ENCODE measurements at regions not wholly inside any gene's neighbourhood (a gene's known extent, or its start where the extent isn't known, plus 50 kb on each side); places are given as distances from the start of the nearest gene placed in this dataset.
"Not testable (repeated sequence)": the region's sequence is repeated elsewhere in the genome, so short reads cannot be mapped to it uniquely, and the experiment has no call there.

- no peak for DNase-seq
Measured at GRCh38 chr3:161694682-161695564, 198.3 kb downstream of the OTOL1 start.

GRCh38 chr3:161695811-161696210 is 199.2 kb downstream of the OTOL1 start:
- no peak for DNase-seq

DNA sequence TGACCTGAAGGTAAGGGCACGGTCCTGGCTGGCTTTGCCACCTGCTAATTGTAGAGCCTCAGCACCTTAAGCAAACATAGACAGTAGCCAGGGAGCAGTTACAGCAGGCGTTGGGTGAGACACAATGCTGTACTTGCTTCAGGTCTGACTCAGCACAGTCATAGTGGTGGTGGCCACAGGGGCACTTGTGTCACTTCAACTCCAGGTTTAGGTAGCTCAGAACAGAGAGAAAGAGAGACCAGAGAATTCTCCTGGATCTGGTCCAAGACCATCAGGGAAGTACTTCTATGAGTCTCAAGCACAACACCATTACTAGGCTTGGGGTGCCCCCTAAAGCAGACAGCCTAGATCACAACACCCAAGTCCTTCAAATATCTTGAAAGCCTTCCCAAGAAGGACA is 204.4 kb downstream of the OTOL1 start:
- no peak for DNase-seq

DNA sequence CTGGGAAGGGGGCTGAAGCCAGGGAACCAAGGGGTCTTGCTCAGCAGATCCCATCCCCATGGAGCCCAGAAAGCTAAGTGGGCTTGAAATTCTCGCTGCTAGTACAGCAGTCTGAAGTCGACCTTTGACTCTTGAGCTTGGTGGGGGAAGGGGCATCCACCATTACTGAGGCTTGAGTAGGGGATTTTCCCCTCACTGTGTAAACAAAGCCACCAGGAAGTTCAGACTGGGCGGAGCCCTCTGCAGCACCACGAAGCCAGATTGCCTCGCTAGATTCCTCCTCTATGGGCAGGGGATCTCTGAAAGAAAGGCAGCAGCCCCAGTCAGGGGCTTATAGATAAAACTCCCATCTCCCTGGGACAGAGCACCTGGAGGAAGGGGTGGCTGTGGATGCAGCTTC is 210.6 kb downstream of the OTOL1 start:
- not testable (repeated sequence) for DNase-seq

DNA sequence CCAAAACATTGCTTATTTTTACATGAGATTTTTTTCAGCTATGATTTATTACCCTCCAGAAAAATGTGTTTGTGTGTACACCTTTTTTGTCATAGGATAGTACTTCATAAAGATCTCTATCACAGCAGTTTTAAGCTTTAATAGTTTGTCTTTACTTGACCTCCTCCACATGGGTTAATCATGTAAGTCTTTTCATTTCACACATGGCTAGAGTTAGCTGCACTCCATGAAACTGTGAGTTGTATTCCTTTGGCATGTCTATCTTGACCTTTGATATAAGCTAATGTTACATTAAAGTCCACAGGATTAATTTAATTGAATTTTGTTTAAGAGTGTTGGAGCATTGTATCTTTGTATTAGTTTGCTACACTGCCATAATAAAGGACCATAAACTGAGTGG is 217.1 kb downstream of the OTOL1 start:
- no peak for DNase-seq

DNA sequence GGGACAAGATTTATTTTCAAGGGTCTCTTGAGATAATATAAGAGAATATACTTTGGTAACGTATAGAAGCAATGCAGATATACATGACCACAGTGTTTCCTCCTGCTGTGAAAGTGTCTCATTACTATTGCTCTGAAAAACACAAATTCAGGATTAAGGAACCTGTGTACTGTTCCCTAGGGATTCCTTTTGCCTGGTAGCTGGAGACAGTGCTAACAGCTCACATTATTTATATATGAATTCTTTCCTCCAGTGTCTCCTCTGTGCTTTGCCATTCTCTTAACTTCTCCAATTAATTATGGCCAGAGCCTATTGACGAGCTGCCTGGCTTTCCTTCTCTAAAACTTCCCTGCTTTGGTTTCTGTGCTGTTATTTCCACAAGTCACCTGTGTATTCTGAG is 235.4 kb downstream of the OTOL1 start:
- DNase-seq, result no peak

DNA sequence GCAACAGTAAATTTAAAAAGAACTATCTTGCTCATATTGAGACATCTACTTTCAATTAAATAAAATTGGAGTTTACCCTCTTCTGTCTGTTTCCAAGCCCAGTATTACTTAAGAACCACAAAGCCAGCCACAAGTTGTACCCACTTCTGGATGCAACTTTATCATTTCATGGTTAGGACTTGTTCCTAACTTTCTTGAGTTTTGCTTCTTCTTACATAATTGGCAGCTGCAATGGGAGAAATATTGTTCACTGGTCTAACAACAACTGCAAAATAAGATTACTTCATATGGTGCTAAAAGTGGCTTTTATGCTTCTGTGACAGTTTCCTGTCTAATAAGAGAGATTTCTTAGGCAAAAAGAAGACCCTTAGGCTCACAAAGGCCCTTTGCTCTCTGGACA is 240.6 kb downstream of the OTOL1 start:
- DNase-seq, result no peak

- DNase-seq, result no peak
Measured at GRCh38 chr3:161740421-161740820, 243.8 kb downstream of the OTOL1 start.

- DNase-seq, result no peak
Measured at GRCh38 chr3:161744366-161744765, 247.8 kb downstream of the OTOL1 start.

DNA sequence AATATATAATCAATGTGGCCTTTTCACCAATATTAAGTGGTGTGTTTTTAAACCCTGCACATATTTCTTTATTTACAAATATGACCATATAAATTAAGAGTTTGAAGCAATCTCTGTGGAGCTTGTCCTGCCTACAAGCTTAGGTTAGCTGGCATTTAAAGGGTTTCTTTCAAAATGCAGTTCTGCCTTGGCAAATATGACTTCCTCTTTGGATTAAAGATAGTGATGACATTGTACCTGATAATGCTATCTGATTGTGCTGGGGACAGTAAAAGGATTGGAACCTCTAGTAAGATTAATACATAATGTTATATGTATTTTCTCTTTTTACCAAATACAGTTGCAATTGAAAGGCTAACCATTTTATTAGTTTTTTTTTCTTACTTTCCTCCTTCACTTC is 249.1 kb downstream of the OTOL1 start:
- DNase-seq, result no peak

GRCh38 chr3:161748049-161748448 is 251.4 kb downstream of the OTOL1 start:
- DNase-seq, result no peak

- no peak for DNase-seq
Measured at GRCh38 chr3:161754420-161755053, 257.9 kb downstream of the OTOL1 start.

DNA sequence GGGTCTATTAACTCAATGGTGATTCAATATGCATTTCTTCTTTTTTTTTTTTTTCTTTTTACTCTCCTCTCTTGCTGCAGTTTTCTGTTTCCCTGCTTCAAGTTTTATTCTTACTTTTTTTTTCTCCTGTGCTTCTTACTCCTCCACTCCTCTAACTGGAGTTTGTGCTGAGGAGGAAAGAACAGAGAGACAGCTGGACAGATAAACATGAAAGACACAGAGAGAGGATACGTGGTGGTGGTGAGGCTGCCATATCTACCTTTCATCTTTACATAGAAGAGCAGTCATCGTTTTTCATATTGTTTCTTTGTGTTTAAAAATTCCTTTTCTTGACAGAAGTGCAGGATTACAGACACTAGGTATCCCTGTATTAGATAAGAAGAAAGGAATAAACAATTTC is 262.8 kb downstream of the OTOL1 start:
- DNase-seq, result no peak

- no peak for DNase-seq
Measured at GRCh38 chr3:161766331-161766730, 269.7 kb downstream of the OTOL1 start.

DNA sequence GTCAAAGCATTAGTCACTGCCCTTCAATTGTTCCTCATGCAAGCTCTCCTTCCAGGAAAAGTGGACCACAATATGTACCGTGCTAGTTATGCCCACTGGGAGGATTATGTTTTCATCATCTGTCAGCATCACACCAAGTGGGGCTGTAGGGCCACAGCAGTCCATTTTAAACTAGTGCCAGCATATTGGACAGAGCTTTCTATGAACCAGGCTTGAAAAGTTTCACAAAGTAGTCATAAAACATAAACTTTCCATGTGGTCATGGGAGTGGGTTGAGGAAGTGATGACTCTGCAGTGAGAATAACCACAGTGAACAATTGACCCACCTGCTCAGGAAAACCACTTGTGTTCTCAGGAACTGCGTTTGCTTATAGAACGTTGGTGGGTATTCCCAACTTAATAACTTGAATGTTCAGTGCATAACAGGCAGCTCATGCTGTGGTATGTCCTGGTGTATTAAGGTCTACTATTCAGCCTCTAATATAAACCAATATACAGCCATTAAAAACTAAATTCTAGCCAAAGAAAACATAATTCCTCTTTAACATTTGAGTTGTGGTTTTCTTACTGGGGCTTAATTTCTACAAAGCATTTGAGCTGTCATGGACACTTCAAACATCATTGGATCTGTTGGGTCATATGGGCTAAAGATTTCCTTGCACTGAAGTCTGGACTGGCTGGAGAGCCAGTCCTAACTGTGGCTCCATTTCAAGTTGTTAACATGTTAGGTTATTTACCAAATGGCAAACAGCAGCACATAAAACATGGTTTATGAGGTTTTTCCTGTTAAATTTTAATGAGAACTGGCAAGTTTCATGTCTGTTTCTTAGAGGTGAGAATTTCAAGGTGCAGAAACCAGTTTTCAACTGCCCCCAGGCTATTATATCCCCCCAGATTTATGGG is 274.1 kb downstream of the OTOL1 start:
- DNase-seq, result no peak

DNA sequence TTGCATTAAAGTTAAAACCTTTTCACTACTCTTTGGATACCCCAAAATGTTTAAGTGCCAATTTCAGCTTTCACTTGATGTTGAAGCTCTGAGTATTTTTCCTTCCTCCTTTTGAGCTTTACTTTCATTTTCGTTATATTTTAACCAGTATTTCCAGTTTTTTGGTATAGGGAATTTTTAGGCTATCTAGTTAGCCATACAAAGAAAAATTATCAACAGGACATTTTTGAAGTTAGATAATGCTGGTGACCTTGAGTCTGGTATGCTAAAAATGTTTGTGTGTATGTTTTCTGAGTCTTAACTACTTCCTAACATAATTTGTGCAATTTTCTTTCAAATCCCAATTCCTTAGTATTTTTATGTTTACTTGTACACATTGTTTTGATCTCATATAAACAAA is 284.8 kb downstream of the OTOL1 start:
- no peak for DNase-seq

DNA sequence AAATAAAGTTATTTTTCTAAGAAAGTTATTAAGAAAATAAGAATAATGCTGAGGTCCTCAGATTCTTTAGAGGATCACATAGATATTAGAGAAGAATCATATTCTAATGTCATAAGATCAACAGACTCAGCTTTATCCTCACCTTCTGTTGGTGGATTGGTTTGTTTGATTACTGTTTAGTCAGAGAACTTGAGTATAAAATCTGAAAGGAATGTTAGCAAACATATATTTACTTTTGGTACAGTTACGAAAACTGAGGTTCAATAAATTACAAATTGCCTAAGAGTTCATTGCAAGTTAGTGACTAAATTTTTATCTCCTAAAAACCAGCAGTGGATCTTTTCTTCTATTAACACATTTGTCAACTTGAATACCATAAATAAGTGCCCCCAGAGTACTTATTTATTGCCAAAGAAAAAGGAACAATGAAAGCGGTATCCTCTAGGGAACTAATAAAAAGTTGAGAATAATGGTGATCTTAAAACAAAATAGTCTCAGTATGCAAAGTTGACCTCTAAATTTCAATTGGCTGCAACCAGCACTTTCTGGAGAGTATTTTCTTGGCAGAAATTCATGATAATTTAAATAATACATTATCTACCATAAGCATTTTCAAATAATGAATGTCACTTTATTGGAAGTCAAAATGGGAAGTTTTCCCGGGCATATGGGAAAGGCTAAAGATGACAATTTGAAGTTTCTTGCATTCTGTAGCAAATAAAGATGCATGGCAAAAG is 296.8 kb downstream of the OTOL1 start:
- DNase-seq, result no peak

- no peak for DNase-seq
Measured at GRCh38 chr3:161794551-161794950, 297.9 kb downstream of the OTOL1 start.

- no peak for DNase-seq
Measured at GRCh38 chr3:161796312-161796711, 299.7 kb downstream of the OTOL1 start.

GRCh38 chr3:161796780-161797179 is 300.2 kb downstream of the OTOL1 start:
- DNase-seq, result no peak

DNA sequence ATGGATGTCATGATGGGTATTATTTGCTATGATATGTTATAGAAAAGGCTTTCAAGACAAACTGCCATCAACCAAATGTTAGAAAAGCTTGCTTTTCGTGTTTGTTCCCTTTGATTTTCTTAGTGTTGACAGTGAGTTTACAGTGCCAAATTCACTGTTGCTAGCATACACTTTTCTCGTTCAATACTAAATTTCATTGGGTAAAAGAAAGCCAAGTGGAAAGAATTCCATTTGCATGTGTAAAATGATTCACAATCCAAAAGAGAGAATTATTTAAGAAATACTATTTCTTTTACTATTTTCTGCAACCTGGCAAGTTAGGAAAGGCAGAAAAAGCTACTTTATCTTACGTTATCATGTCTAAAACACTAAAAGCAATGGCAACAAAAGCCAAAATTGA is 301.4 kb downstream of the OTOL1 start:
- no peak for DNase-seq

DNA sequence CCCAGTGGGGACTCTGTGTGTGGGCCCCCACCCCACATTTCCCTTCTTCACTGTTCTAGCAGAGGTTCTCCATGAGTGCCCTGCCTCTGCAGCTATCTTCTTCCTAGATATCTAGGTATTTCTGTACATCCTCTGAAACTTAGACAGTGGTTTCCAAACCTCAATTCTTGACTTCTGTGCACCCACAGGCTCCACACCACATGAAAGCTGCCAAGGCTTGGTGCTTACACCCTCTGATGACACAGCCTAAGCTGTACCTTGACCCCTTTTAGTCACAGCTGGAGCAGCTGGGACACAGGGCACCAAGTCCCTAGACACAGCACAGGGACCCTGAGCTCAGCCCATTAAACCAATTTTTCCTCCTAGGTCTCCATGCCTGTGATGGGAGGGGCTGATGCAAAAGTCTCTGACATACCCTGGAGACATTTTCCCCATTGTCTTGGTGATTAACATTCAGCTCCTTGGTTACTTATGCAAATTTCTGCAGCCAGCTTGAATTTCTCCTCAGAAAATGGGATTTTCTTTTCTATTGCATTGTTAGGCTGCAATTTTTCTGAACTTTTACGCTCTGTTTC is 304.5 kb downstream of the OTOL1 start:
- DNase-seq, result no peak

Data from HCEC 1CT (cell line).